ENCODE measurements at regions not wholly inside any gene's neighbourhood (a gene's known extent, or its start where the extent isn't known, plus 50 kb on each side); places are given as distances from the start of the nearest gene placed in this dataset.

- DNase-seq (ENCODE audit: low read depth), result no peak
- H3K4me3 ChIP-seq (ENCODE audit: low read length), result no peak overlapping the region
- TF ChIP-seq CTCF (conservative IDR thresholded peaks at IDR 0.05; ENCODE audit: low read length), result no peak
These were observed 158.2 kb upstream of the LRIG1 start for GRCh38 chr3:66659056-66659455.

GRCh38 chr3:66661628-66662027, 160.8 kb upstream of the LRIG1 start:
- no peak overlapping the region for H3K4me3 ChIP-seq (ENCODE audit: low read length)
- DNase-seq (ENCODE audit: low read depth), result no peak
- TF ChIP-seq CTCF (conservative IDR thresholded peaks at IDR 0.05; ENCODE audit: low read length), result no peak

GRCh38 chr3:66662894-66663293, 162.1 kb upstream of the LRIG1 start:
- TF ChIP-seq CTCF (conservative IDR thresholded peaks at IDR 0.05; ENCODE audit: low read length), result no peak
- no peak for DNase-seq (ENCODE audit: low read depth)
- H3K4me3 ChIP-seq (ENCODE audit: low read length), result no peak overlapping the region

GRCh38 chr3:66665021-66665695, 164.3 kb upstream of the LRIG1 start:
- H3K4me3 ChIP-seq (ENCODE audit: low read length), result no peak overlapping the region
- DNase-seq (ENCODE audit: low read depth), result no peak
- no peak for TF ChIP-seq CTCF (conservative IDR thresholded peaks at IDR 0.05; ENCODE audit: low read length)

GRCh38 chr3:66666362-66666761, 165.5 kb upstream of the LRIG1 start:
- no peak overlapping the region for H3K4me3 ChIP-seq (ENCODE audit: low read length)
- TF ChIP-seq CTCF (conservative IDR thresholded peaks at IDR 0.05; ENCODE audit: low read length), result no peak
- no peak for DNase-seq (ENCODE audit: low read depth)

GRCh38 chr3:66667263-66667662, 166.4 kb upstream of the LRIG1 start:
- DNase-seq (ENCODE audit: low read depth), result no peak
- H3K4me3 ChIP-seq (ENCODE audit: low read length), result no peak overlapping the region
- no peak for TF ChIP-seq CTCF (conservative IDR thresholded peaks at IDR 0.05; ENCODE audit: low read length)

- no peak for DNase-seq (ENCODE audit: low read depth)
- H3K4me3 ChIP-seq (ENCODE audit: low read length), result no peak overlapping the region
- no peak for TF ChIP-seq CTCF (conservative IDR thresholded peaks at IDR 0.05; ENCODE audit: low read length)
These were observed 170.5 kb upstream of the LRIG1 start for GRCh38 chr3:66671291-66671690.
